K562 (cell line): ENCODE measurements at regions not wholly inside any gene's neighbourhood (a gene's known extent, or its start where the extent isn't known, plus 50 kb on each side); places are given as distances from the start of the nearest gene placed in this dataset.

Experiments
- ATAC-seq: fragments of 200-7000 bp; cut with Tn5 transposase; 3 replicates; pipeline ENCODE4 v1.9.1; 2020; ENCODE audit warnings: moderate library complexity
- BruUV-seq: library from RNA; stranded (reverse); fragments of 400-500 nt; replicated peaks from 2 replicates; lab custom pipeline; 2021; lab: Mats Ljungman, UMichigan
- CTCF ChIA-PET: fragments of 300-600 bp; formaldehyde crosslinking; extraction: SDS; loops from one replicate; lab custom pipeline; 2021; ENCODE audit warnings: low intra/inter-chr PET ratio; lab: Yijun Ruan, JAX
- POLR2A ChIA-PET: fragments of 300-600, 350-650 bp; sonication (Branson Sonifier 250); formaldehyde crosslinking; extraction: SDS; loops from one replicate; lab custom pipeline; 2021; ENCODE audit warnings: antibody characterized with exemption, inconsistent platforms; lab: Yijun Ruan, JAX
- DNase-seq, 4 experiments: peaks; one replicate each; pipeline versions ENCODE4 v3.0.0 to v3.0.0-alpha.2; 2011 to 2018; ENCODE audit warnings: low spot score in 3 of 4, mixed read lengths in 3 of 4; ENCODE audit errors: extremely low read depth in 1 of 4
- FAIRE-seq: peaks from 2 replicates; lab custom pipeline; 2011; peaks lifted over from hg19 to GRCh38; lab: Jason Lieb, UNC
- H2AFZ ChIP-seq: 2 replicates; pipeline ENCODE4 v1.6.0; 2011; ENCODE audit warnings: low read depth, low read length, control low read depth, inconsistent platforms
- H3K27ac ChIP-seq: fragments of 200-600 bp; 3 replicates; pipeline ENCODE4 v1.8.0; 2011; ENCODE audit warnings: low read depth, mild to moderate bottlenecking, control low read depth, inconsistent platforms, low read length, moderate library complexity, mixed read lengths; ENCODE audit errors: extremely low read depth
- H3K27me3 ChIP-seq, 2 experiments: fragments of 300-600 bp in 1 of 2; 2 replicates in 1 of 2; 3 replicates in 1 of 2; pipeline versions ENCODE4 v1.6.0 to v1.8.0; 2011; ENCODE audit warnings: inconsistent platforms in 2 of 2, low read length in 2 of 2, mild to moderate bottlenecking in 1 of 2, mixed read lengths in 1 of 2, moderate library complexity in 1 of 2; ENCODE audit not compliant: control insufficient read depth in 2 of 2, insufficient read depth in 2 of 2
- H3K36me3 ChIP-seq: fragments of 300-600 bp; 3 replicates; pipeline ENCODE4 v1.8.0; 2011; ENCODE audit warnings: mild to moderate bottlenecking, low read length, inconsistent platforms; ENCODE audit not compliant: control insufficient read depth, insufficient read depth
- H3K4me1 ChIP-seq, 2 experiments: fragments of 200-600 bp in 1 of 2; replicated peaks in 1 of 2; 2 replicates in 1 of 2; 3 replicates in 1 of 2; pipeline versions ENCODE4 v1.5.1 to v1.8.0; 2011; ENCODE audit warnings: inconsistent platforms in 2 of 2, low read length in 2 of 2, mild to moderate bottlenecking in 1 of 2, mixed read lengths in 1 of 2, moderate library complexity in 1 of 2; ENCODE audit not compliant: control insufficient read depth in 2 of 2, insufficient read depth in 2 of 2
- H3K4me2 ChIP-seq: 2 replicates; pipeline ENCODE4 v1.6.1; 2011; ENCODE audit warnings: low read length, control low read depth, inconsistent platforms, mixed read lengths; ENCODE audit not compliant: insufficient read depth
- H3K4me3 ChIP-seq: fragments of 200-600 bp; sonication (generic), shearing (Covaris generic); 2 replicates; pipeline ENCODE4 v1.5.1; 2016; ENCODE audit warnings: control low read depth, inconsistent platforms
- H3K79me2 ChIP-seq: fragments of 200-600 bp; 3 replicates; pipeline ENCODE4 v1.8.0; 2011; ENCODE audit warnings: low read length, inconsistent platforms; ENCODE audit not compliant: control insufficient read depth, insufficient read depth
- H3K9ac ChIP-seq, 2 experiments: 2 replicates each; pipeline versions ENCODE4 v1.6.0 to v1.6.1; 2011; ENCODE audit warnings: low read depth in 2 of 2, low read length in 2 of 2, control low read depth in 1 of 2, inconsistent platforms in 1 of 2, mild to moderate bottlenecking in 1 of 2, mixed read lengths in 1 of 2; ENCODE audit not compliant: insufficient read depth in 1 of 2
- H3K9me1 ChIP-seq: one replicate; pipeline ENCODE4 v1.6.0; 2011; ENCODE audit warnings: inconsistent platforms, mild to moderate bottlenecking, low read length, moderate library complexity; ENCODE audit not compliant: control insufficient read depth, insufficient read depth
- H3K9me3 ChIP-seq: replicated peaks from 2 replicates; pipeline ENCODE4 v1.5.1; 2011; ENCODE audit warnings: low read depth, low read length, inconsistent platforms; ENCODE audit not compliant: control insufficient read depth, insufficient read depth
- H4K20me1 ChIP-seq: replicated peaks from 2 replicates; pipeline ENCODE4 v1.6.1; 2011; ENCODE audit warnings: low read length, inconsistent platforms, mixed read lengths; ENCODE audit not compliant: control insufficient read depth, insufficient read depth
- NBN ChIP-seq: fragments of 450-650 bp; IDR thresholded peaks from 2 replicates; pipeline ENCODE4 v1.6.1; 2016; ENCODE audit warnings: low read depth, mild to moderate bottlenecking
- PCBP2 ChIP-seq: fragments of 200-400 bp; formaldehyde crosslinking; IDR thresholded peaks from 2 replicates; pipeline ENCODE4 v1.6.1; 2018; ENCODE audit warnings: low read length, low read depth, mild to moderate bottlenecking, moderate library complexity; ENCODE audit not compliant: poor library complexity, severe bottlenecking
- POLR2A ChIP-seq: fragments of 450-650 bp; conservative IDR thresholded peaks from 2 replicates; pipeline ENCODE4 v1.6.1; 2016
- WGBS: fragments of 100-300 bp; shearing (Covaris generic); methylation state at CpG from one replicate; pipeline ENCODE4 v1.1.6; 2016; ENCODE audit warnings: low coverage, mixed read lengths; ENCODE audit not compliant: insufficient coverage; ENCODE audit errors: missing lambda C conversion rate; 5-methylcytosine and 5-hydroxymethylcytosine counted together
- in situ Hi-C: fragments of 300-500 bp; cut with MboI; formaldehyde crosslinking; loops from 4 replicates; pipeline ENCODE4 v1.15.0; 2018; ENCODE audit warnings: inconsistent platforms, mixed read lengths
- intact Hi-C: fragments of 100-400 bp; cut with micrococcal nuclease; formaldehyde crosslinking; loops from 2 replicates; pipeline ENCODE4 v1.14.2; 2022
- TF ChIP-seq, protein P1 (sequence below): sonication (generic); formaldehyde crosslinking; IDR thresholded peaks from 2 replicates; pipeline ENCODE4 v1.8.0; 2022; ENCODE audit warnings: missing genetic modification reagents, mild to moderate bottlenecking, moderate library complexity, borderline replicate concordance
- TF ChIP-seq, protein P2 (sequence below): fragments of 250-450 bp; sonication (Bioruptor Pico); IDR thresholded peaks from 2 replicates; pipeline ENCODE4 v1.4.0; 2020
- TF ChIP-seq, protein P3 (sequence below): fragments of 450-650 bp; formaldehyde crosslinking; IDR thresholded peaks from 2 replicates; pipeline ENCODE4 v1.4.0; 2020; ENCODE audit warnings: mild to moderate bottlenecking, mixed read lengths

- TF ChIP-seq NBN (no peak), PCBP2 (no peak), POLR2A (no peak)
- TF ChIP-seq, protein P1, sequence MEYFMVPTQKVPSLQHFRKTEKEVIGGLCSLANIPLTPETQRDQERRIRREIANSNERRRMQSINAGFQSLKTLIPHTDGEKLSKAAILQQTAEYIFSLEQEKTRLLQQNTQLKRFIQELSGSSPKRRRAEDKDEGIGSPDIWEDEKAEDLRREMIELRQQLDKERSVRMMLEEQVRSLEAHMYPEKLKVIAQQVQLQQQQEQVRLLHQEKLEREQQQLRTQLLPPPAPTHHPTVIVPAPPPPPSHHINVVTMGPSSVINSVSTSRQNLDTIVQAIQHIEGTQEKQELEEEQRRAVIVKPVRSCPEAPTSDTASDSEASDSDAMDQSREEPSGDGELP, result no peak
- TF ChIP-seq, protein P2, sequence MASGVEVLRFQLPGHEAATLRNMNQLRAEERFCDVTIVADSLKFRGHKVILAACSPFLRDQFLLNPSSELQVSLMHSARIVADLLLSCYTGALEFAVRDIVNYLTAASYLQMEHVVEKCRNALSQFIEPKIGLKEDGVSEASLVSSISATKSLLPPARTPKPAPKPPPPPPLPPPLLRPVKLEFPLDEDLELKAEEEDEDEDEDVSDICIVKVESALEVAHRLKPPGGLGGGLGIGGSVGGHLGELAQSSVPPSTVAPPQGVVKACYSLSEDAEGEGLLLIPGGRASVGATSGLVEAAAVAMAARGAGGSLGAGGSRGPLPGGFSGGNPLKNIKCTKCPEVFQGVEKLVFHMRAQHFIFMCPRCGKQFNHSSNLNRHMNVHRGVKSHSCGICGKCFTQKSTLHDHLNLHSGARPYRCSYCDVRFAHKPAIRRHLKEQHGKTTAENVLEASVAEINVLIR (CRISPR knock-in tag), result no peak
- TF ChIP-seq, protein P3, sequence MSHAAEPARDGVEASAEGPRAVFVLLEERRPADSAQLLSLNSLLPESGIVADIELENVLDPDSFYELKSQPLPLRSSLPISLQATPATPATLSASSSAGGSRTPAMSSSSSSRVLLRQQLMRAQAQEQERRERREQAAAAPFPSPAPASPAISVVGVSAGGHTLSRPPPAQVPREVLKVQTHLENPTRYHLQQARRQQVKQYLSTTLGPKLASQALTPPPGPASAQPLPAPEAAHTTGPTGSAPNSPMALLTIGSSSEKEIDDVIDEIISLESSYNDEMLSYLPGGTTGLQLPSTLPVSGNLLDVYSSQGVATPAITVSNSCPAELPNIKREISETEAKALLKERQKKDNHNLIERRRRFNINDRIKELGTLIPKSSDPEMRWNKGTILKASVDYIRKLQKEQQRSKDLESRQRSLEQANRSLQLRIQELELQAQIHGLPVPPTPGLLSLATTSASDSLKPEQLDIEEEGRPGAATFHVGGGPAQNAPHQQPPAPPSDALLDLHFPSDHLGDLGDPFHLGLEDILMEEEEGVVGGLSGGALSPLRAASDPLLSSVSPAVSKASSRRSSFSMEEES (CRISPR knock-in tag), result no peak
- H3K9me1 ChIP-seq, result no peaks in the 10 kb centered on the region
- H2AFZ ChIP-seq, result no peak overlapping the region
- no peak for FAIRE-seq
- H3K9ac ChIP-seq, result no peak overlapping the region
- no peak overlapping the region for H3K4me2 ChIP-seq
- H3K9me3 ChIP-seq, result no peaks in the 10 kb centered on the region
- no peaks in the 10 kb centered on the region for H3K36me3 ChIP-seq
- WGBS, result 3% methylated on average over 2 of the region's 2 CpGs
- no peak for DNase-seq
- in situ Hi-C loops (no loop called here), intact Hi-C loops (no loop called here)
- ChIA-PET CTCF (no interaction called here), POLR2A (no interaction called here)
- no peak for ATAC-seq
- H3K27me3 ChIP-seq, result no peaks in the 10 kb centered on the region
- no peaks in the 10 kb centered on the region for H3K4me1 ChIP-seq
- no peak overlapping the region for H3K4me3 ChIP-seq
- no peaks in the 10 kb centered on the region for H3K79me2 ChIP-seq
- H4K20me1 ChIP-seq, result no peaks in the 10 kb centered on the region
- no TSS peak for BruUV-seq
- no peak overlapping the region for H3K27ac ChIP-seq
Measured at GRCh38 chr10:23850631-23851030, 358.3 kb upstream of the KIAA1217 start.
